T-helper 9 cell (primary cell): ENCODE measurements at regions not wholly inside any gene's neighbourhood (a gene's known extent, or its start where the extent isn't known, plus 50 kb on each side); places are given as distances from the start of the nearest gene placed in this dataset.
"Not testable (repeated sequence)": the region's sequence is repeated elsewhere in the genome, so short reads cannot be mapped to it uniquely, and the experiment has no call there.

ENCODE experiments used
- DNase-seq: peaks from one replicate; pipeline ENCODE4 v3.0.0-alpha.2; 2020

GRCh38 chr2:23012499-23012898, 372.5 kb upstream of the KLHL29 start:
- no peak for DNase-seq

GRCh38 chr2:23015651-23016200, 369.3 kb upstream of the KLHL29 start:
- no peak for DNase-seq

- no peak for DNase-seq
These were observed 365.5 kb upstream of the KLHL29 start for GRCh38 chr2:23019476-23019875.

GRCh38 chr2:23020659-23021058, 364.3 kb upstream of the KLHL29 start:
- no peak for DNase-seq

DNA sequence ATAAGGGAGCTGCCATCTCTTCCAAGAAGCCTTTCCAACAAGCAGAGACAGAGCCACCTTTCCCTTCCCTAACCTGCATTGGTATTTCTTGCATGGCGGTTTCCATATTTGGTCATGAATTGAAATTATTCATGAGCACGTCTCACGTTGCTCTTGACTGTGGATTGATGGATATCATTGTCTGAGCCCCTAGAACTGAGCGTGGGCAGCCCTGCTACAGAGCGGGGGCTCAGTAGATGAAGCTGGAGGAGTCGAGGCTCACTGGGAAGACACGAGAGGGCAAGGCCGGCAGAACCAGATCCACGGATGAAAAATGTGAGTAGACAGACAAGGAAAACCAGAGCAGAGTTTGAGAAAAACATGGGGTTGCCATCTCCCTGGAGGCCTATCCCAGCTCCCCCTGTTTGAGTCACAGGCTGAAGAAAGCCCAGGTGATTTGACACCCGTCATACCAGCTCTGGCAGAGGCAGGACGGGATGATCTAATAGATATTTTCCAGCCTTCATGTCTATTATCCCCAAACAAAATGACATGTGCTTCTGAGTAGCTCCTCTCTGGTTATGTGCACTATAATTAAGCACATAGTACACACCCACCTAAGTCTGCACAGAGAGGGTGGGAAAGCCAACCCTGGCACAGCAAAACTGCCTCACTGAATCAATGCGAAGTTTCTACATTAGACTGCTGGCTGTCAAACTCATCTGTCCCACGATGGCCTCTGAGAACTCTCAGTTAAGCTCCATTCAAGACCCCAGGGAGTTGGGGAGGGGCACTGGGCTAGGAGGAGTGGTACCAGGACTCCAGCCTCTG, 363.5 kb upstream of the KLHL29 start:
- DNase-seq: no peak

- DNase-seq: no peak
These were observed 361.3 kb upstream of the KLHL29 start for GRCh38 chr2:23023722-23024121.

DNA sequence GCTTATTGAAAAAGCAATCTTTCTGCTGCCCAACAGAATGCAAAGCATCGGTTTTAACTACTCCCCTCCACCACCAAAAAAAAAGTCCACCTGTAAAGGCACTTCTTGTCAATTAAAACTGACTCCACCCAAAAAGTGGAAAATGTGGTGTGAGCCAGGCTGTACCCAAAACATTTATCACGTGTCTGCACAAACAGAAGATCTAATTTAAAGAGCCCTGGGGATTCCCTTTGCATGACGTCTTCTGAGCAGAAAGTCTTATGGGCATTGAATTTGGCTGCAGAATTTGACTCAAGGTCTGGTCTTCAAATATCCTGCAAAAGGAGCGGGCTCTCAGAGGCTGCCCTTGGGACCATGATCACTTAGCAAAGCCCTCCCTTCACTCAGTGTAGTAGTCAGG, 358.3 kb upstream of the KLHL29 start:
- no peak for DNase-seq

GRCh38 chr2:23027396-23027795, 357.6 kb upstream of the KLHL29 start:
- no peak for DNase-seq

- DNase-seq: no peak
These were observed 356.9 kb upstream of the KLHL29 start for GRCh38 chr2:23028106-23028505.

GRCh38 chr2:23029111-23029510, 355.9 kb upstream of the KLHL29 start:
- DNase-seq: no peak

GRCh38 chr2:23029951-23030350, 355.0 kb upstream of the KLHL29 start:
- DNase-seq: no peak

- DNase-seq: no peak
These were observed 350.0 kb upstream of the KLHL29 start for GRCh38 chr2:23034996-23035395.

- no peak for DNase-seq
These were observed 348.4 kb upstream of the KLHL29 start for GRCh38 chr2:23036629-23037028.

GRCh38 chr2:23037596-23037995, 347.4 kb upstream of the KLHL29 start:
- DNase-seq: no peak

DNA sequence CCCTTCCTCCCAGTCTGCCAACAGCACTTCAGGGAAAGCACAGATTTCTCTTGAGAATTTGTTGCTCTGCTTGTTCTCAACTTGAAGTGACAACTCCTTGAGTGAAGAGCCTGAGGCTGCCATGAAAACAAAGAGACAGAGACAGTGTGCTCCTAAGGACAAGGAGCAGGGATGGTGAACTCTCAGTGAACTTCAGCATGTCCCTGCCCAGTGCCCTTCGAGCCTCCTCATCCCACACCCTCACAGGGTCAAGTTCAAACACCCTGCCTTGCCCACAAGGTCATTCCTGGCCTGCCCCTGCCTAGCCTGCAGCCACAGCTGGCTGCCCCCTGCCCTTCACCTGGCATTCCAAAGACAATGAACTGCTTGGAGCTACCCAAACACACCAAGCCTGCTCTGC, 343.5 kb upstream of the KLHL29 start:
- DNase-seq: no peak

DNA sequence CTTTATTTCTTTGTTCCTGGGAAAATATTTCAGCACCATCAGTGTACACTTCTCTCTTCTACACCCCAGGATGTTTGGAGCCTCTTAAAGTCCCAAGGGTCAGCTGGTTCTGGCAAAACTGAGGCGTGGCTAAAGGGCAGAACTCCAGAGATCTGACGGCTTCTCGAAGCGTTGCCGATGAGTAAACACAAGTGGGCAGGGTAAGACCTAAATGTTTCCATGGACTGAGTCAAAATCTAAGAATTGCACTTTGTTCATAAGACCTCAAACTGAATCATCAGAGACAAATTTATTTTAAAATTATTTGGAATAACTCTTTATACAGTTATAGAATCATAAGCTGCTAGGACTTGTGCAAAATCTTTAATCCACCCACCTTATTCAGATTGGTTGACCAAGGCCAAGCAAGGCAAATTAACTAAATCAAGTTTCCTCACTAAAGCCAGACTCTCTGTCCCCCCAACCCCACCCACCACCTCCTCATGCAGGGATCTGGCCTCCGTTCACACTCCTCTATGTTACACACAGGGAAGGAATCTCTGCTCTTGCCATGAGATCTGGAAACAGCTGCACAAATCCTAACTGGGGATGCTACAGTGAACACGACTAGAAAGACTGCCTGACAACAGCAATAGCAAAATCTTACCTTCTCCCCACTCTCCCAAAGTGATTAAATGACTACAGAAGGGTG, 342.6 kb upstream of the KLHL29 start:
- no peak for DNase-seq

DNA sequence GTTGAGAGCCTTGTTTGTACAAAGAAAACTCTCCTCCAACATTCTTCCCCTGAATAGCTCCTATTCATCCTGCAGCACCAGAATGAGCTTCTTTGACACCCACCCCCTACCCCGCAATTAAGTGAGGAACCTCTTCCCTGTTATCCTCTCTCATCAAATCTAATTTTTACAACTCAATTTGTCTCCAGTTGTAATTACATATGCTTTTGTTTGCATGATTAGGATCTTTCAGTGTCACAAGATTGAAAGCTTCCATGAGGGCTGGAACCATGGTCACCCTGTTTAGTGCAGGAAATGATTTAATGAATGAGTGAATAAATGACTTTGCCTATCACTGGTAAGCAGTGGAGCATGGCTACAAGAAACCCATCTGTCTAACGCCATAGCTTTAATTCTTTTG, 334.6 kb upstream of the KLHL29 start:
- no peak for DNase-seq

- DNase-seq: no peak
These were observed 331.4 kb upstream of the KLHL29 start for GRCh38 chr2:23053601-23054000.

DNA sequence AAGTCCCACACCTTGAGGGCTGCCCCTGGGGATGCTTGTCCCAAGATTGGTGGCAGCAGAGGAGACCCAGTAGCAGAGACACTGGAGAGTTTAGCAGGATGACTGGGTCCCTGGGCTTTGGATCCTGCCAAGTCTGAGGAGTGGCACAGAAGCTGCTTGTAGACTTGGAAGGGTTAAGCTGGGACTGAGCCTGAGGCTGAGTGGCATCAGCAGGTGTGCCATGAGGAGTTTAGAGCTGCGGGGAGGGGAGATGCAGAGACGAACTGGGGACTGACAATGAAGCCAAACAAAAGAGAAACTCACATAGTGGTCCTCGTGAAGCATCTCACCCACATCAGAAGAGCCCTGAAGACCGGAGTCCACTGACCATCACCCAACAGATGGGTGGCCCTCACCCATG, 329.7 kb upstream of the KLHL29 start:
- DNase-seq: no peak

GRCh38 chr2:23056846-23057245, 328.1 kb upstream of the KLHL29 start:
- DNase-seq: not testable (repeated sequence)

- DNase-seq: no peak
These were observed 326.5 kb upstream of the KLHL29 start for GRCh38 chr2:23058435-23058834.

GRCh38 chr2:23065210-23065609, 319.8 kb upstream of the KLHL29 start:
- DNase-seq: no peak

- no peak for DNase-seq
These were observed 319.0 kb upstream of the KLHL29 start for GRCh38 chr2:23065936-23066335.

GRCh38 chr2:23066686-23067085, 318.3 kb upstream of the KLHL29 start:
- DNase-seq: no peak
